ENCODE measurements at regions not wholly inside any gene's neighbourhood (a gene's known extent, or its start where the extent isn't known, plus 50 kb on each side); places are given as distances from the start of the nearest gene placed in this dataset.

GRCh38 chr6:86453232-86453631 is 484.1 kb upstream of the HTR1E start:
- TF ChIP-seq CSDC2 (CRISPR knock-in tag; IDR thresholded peaks at IDR 0.05), result no peak
- no peak for TF ChIP-seq ZNF8 (CRISPR knock-in tag; IDR thresholded peaks at IDR 0.05)
- no peak for TF ChIP-seq PATZ1 (CRISPR knock-in tag; IDR thresholded peaks at IDR 0.05; ENCODE audit: borderline replicate concordance)
- TF ChIP-seq OSR1 (CRISPR knock-in tag; IDR thresholded peaks at IDR 0.05), result no peak
- no peak for TF ChIP-seq CREB5 (CRISPR knock-in tag; IDR thresholded peaks at IDR 0.05; ENCODE audit: low read depth)
- no peak for TF ChIP-seq ZNF565 (CRISPR knock-in tag; conservative IDR thresholded peaks at IDR 0.05; ENCODE audit: low read depth)
- no peak for TF ChIP-seq BACH2 (CRISPR knock-in tag; IDR thresholded peaks at IDR 0.05; ENCODE audit: borderline replicate concordance)
- TF ChIP-seq GLIS3 (CRISPR knock-in tag; IDR thresholded peaks at IDR 0.05), result no peak
- TF ChIP-seq ESRRG (CRISPR knock-in tag; IDR thresholded peaks at IDR 0.05), result no peak
- no peak for TF ChIP-seq ZFP3 (CRISPR knock-in tag; IDR thresholded peaks at IDR 0.05)
- TF ChIP-seq TSHZ2 (CRISPR knock-in tag; IDR thresholded peaks at IDR 0.05), result no peak
- no peak for TF ChIP-seq ZFP30 (CRISPR knock-in tag; IDR thresholded peaks at IDR 0.05)
- TF ChIP-seq RARB (CRISPR knock-in tag; IDR thresholded peaks at IDR 0.05), result no peak

Data from SK-N-SH treated with all-trans-retinoic acid at 6 μM for 48 hours (cell line).